ENCODE measurements at regions not wholly inside any gene's neighbourhood (a gene's known extent, or its start where the extent isn't known, plus 50 kb on each side); places are given as distances from the start of the nearest gene placed in this dataset.

- Histone ChIP-seq H3K27ac (ENCODE audit: low read length) (no peak overlapping the region), H3K9me3 (ENCODE audit: control insufficient read depth, insufficient read depth, low read length) (no peaks in the 10 kb centered on the region), H3K27me3 (ENCODE audit: control insufficient read depth, insufficient read depth, low read length) (no peaks in the 10 kb centered on the region), H3K36me3 (ENCODE audit: control insufficient read depth, insufficient read depth, low read length) (no peaks in the 10 kb centered on the region), H3K4me1 (ENCODE audit: control insufficient read depth, insufficient read depth, low read length) (no peaks in the 10 kb centered on the region), H3K4me3 (ENCODE audit: low read length) (no peak overlapping the region)
- no peak for DNase-seq (ENCODE audit: low read depth, low spot score)
- WGBS (ENCODE audit: insufficient coverage, insufficient read length) = no CpG with 5 or more reads among the region's 3 CpGs
These were observed 138.6 kb upstream of the NCK2 start for GRCh38 chr2:105606081-105606480.

- DNase-seq (ENCODE audit: low read depth, low spot score) = no peak
- H3K4me3 ChIP-seq (ENCODE audit: low read length) = no peak overlapping the region
- H3K9me3 ChIP-seq (ENCODE audit: control insufficient read depth, insufficient read depth, low read length) = no peaks in the 10 kb centered on the region
- no peak overlapping the region for H3K27ac ChIP-seq (ENCODE audit: low read length)
- H3K27me3 ChIP-seq (ENCODE audit: control insufficient read depth, insufficient read depth, low read length) = no peaks in the 10 kb centered on the region
- H3K36me3 ChIP-seq (ENCODE audit: control insufficient read depth, insufficient read depth, low read length) = no peaks in the 10 kb centered on the region
- no CpG with 5 or more reads among the region's 3 CpGs for WGBS (ENCODE audit: insufficient coverage, insufficient read length)
- no peaks in the 10 kb centered on the region for H3K4me1 ChIP-seq (ENCODE audit: control insufficient read depth, insufficient read depth, low read length)
These were observed 139.8 kb upstream of the NCK2 start for GRCh38 chr2:105604938-105605337.

- no peaks in the 10 kb centered on the region for H3K27me3 ChIP-seq (ENCODE audit: control insufficient read depth, insufficient read depth, low read length)
- no peak overlapping the region for H3K27ac ChIP-seq (ENCODE audit: low read length)
- DNase-seq (ENCODE audit: low read depth, low spot score) = no peak
- H3K4me1 ChIP-seq (ENCODE audit: control insufficient read depth, insufficient read depth, low read length) = no peaks in the 10 kb centered on the region
- H3K9me3 ChIP-seq (ENCODE audit: control insufficient read depth, insufficient read depth, low read length) = no peaks in the 10 kb centered on the region
- no peaks in the 10 kb centered on the region for H3K36me3 ChIP-seq (ENCODE audit: control insufficient read depth, insufficient read depth, low read length)
- WGBS (ENCODE audit: insufficient coverage, insufficient read length) = no CpG with 5 or more reads among the region's 8 CpGs
- H3K4me3 ChIP-seq (ENCODE audit: low read length) = no peak overlapping the region
These were observed 143.5 kb upstream of the NCK2 start for GRCh38 chr2:105600949-105601794.

GRCh38 chr2:105600602-105600948 lies 144.1 kb upstream of the NCK2 start:
- Histone ChIP-seq H3K27ac (ENCODE audit: low read length) (no peak overlapping the region), H3K27me3 (ENCODE audit: control insufficient read depth, insufficient read depth, low read length) (no peaks in the 10 kb centered on the region), H3K4me3 (ENCODE audit: low read length) (no peak overlapping the region), H3K4me1 (ENCODE audit: control insufficient read depth, insufficient read depth, low read length) (no peaks in the 10 kb centered on the region), H3K9me3 (ENCODE audit: control insufficient read depth, insufficient read depth, low read length) (no peaks in the 10 kb centered on the region), H3K36me3 (ENCODE audit: control insufficient read depth, insufficient read depth, low read length) (no peaks in the 10 kb centered on the region)
- no CpG with 5 or more reads among the region's 6 CpGs for WGBS (ENCODE audit: insufficient coverage, insufficient read length)
- no peak for DNase-seq (ENCODE audit: low read depth, low spot score)

GRCh38 chr2:105600037-105600442 lies 144.7 kb upstream of the NCK2 start:
- no peak overlapping the region for H3K4me3 ChIP-seq (ENCODE audit: low read length)
- no peaks in the 10 kb centered on the region for H3K36me3 ChIP-seq (ENCODE audit: control insufficient read depth, insufficient read depth, low read length)
- no peak for DNase-seq (ENCODE audit: low read depth, low spot score)
- no peak overlapping the region for H3K27ac ChIP-seq (ENCODE audit: low read length)
- H3K4me1 ChIP-seq (ENCODE audit: control insufficient read depth, insufficient read depth, low read length) = no peaks in the 10 kb centered on the region
- WGBS (ENCODE audit: insufficient coverage, insufficient read length) = no CpG with 5 or more reads among the region's 9 CpGs
- no peaks in the 10 kb centered on the region for H3K27me3 ChIP-seq (ENCODE audit: control insufficient read depth, insufficient read depth, low read length)
- no peaks in the 10 kb centered on the region for H3K9me3 ChIP-seq (ENCODE audit: control insufficient read depth, insufficient read depth, low read length)

- H3K27ac ChIP-seq (ENCODE audit: low read length) = no peak overlapping the region
- no peak overlapping the region for H3K4me3 ChIP-seq (ENCODE audit: low read length)
- no peaks in the 10 kb centered on the region for H3K9me3 ChIP-seq (ENCODE audit: control insufficient read depth, insufficient read depth, low read length)
- no peaks in the 10 kb centered on the region for H3K27me3 ChIP-seq (ENCODE audit: control insufficient read depth, insufficient read depth, low read length)
- no peaks in the 10 kb centered on the region for H3K36me3 ChIP-seq (ENCODE audit: control insufficient read depth, insufficient read depth, low read length)
- WGBS (ENCODE audit: insufficient coverage, insufficient read length) = no CpG with 5 or more reads among the region's 6 CpGs
- DNase-seq (ENCODE audit: low read depth, low spot score) = no peak
- H3K4me1 ChIP-seq (ENCODE audit: control insufficient read depth, insufficient read depth, low read length) = no peaks in the 10 kb centered on the region
These were observed 145.6 kb upstream of the NCK2 start for GRCh38 chr2:105598829-105599698.

GRCh38 chr2:105597806-105598803 lies 146.6 kb upstream of the NCK2 start:
- DNase-seq (ENCODE audit: low read depth, low spot score) = no peak

GRCh38 chr2:105597011-105597805 lies 147.5 kb upstream of the NCK2 start:
- no peaks in the 10 kb centered on the region for H3K9me3 ChIP-seq (ENCODE audit: control insufficient read depth, insufficient read depth, low read length)
- WGBS (ENCODE audit: insufficient coverage, insufficient read length) = no CpG with 5 or more reads among the region's 15 CpGs
- H3K27ac ChIP-seq (ENCODE audit: low read length) = no peak overlapping the region
- no peak for DNase-seq (ENCODE audit: low read depth, low spot score)
- no peak overlapping the region for H3K4me3 ChIP-seq (ENCODE audit: low read length)
- peaks cover 7% of the 10 kb centered on the region; the same call in 1 of the 2 replicates for H3K4me1 ChIP-seq (ENCODE audit: control insufficient read depth, insufficient read depth, low read length)
- no peaks in the 10 kb centered on the region for H3K36me3 ChIP-seq (ENCODE audit: control insufficient read depth, insufficient read depth, low read length)
- no peaks in the 10 kb centered on the region for H3K27me3 ChIP-seq (ENCODE audit: control insufficient read depth, insufficient read depth, low read length)

More at GRCh38 chr2:105597806-105598803, 146.6 kb upstream of the NCK2 start:
- Histone ChIP-seq H3K36me3 (ENCODE audit: control insufficient read depth, insufficient read depth, low read length) (no peaks in the 10 kb centered on the region), H3K4me3 (ENCODE audit: low read length) (no peak overlapping the region), H3K4me1 (ENCODE audit: control insufficient read depth, insufficient read depth, low read length) (peaks cover 2% of the 10 kb centered on the region; the same call in 1 of the 2 replicates), H3K27me3 (ENCODE audit: control insufficient read depth, insufficient read depth, low read length) (no peaks in the 10 kb centered on the region), H3K9me3 (ENCODE audit: control insufficient read depth, insufficient read depth, low read length) (no peaks in the 10 kb centered on the region), H3K27ac (ENCODE audit: low read length) (no peak overlapping the region)
- WGBS (ENCODE audit: insufficient coverage, insufficient read length) = no CpG with 5 or more reads among the region's 10 CpGs

GRCh38 chr2:105596411-105596921 lies 148.2 kb upstream of the NCK2 start:
- no CpG with 5 or more reads among the region's 6 CpGs for WGBS (ENCODE audit: insufficient coverage, insufficient read length)
- no peaks in the 10 kb centered on the region for H3K27me3 ChIP-seq (ENCODE audit: control insufficient read depth, insufficient read depth, low read length)
- no peaks in the 10 kb centered on the region for H3K36me3 ChIP-seq (ENCODE audit: control insufficient read depth, insufficient read depth, low read length)
- H3K9me3 ChIP-seq (ENCODE audit: control insufficient read depth, insufficient read depth, low read length) = no peaks in the 10 kb centered on the region
- no peak overlapping the region for H3K4me3 ChIP-seq (ENCODE audit: low read length)
- H3K4me1 ChIP-seq (ENCODE audit: control insufficient read depth, insufficient read depth, low read length) = peaks cover 7% of the 10 kb centered on the region; the same call in 1 of the 2 replicates
- no peak for DNase-seq (ENCODE audit: low read depth, low spot score)
- H3K27ac ChIP-seq (ENCODE audit: low read length) = no peak overlapping the region

Measured in iPS DF 6.9 (cell line).